Right kidney (tissue), 1 donor: ENCODE measurements at regions not wholly inside any gene's neighbourhood (a gene's known extent, or its start where the extent isn't known, plus 50 kb on each side); places are given as distances from the start of the nearest gene placed in this dataset.

ENCODE experiments used
- DNase-seq: peaks from one replicate; pipeline ENCODE4 v3.0.0-alpha.2; 2016

GRCh38 chr22:44442186-44442815, 55.7 kb downstream of the RTL6 start:
- no peak for DNase-seq

- no peak for DNase-seq
Measured at GRCh38 chr22:44441401-44442185, 56.4 kb downstream of the RTL6 start.

- no peak for DNase-seq
Measured at GRCh38 chr22:44440224-44441160, 57.5 kb downstream of the RTL6 start.

- no peak for DNase-seq
Measured at GRCh38 chr22:44439356-44440223, 58.4 kb downstream of the RTL6 start.

GRCh38 chr22:44438481-44439131, 59.4 kb downstream of the RTL6 start:
- no peak for DNase-seq

GRCh38 chr22:44438056-44438455, 60.0 kb downstream of the RTL6 start:
- DNase-seq: no peak

GRCh38 chr22:44437216-44438055, 60.6 kb downstream of the RTL6 start:
- no peak for DNase-seq

- DNase-seq: no peak
Measured at GRCh38 chr22:44436736-44437135, 61.3 kb downstream of the RTL6 start.

GRCh38 chr22:44431256-44431655, 66.8 kb downstream of the RTL6 start:
- no peak for DNase-seq

GRCh38 chr22:44430716-44431115, 67.3 kb downstream of the RTL6 start:
- no peak for DNase-seq

GRCh38 chr22:44429941-44430587, 68.0 kb downstream of the RTL6 start:
- no peak for DNase-seq

- DNase-seq: no peak
Measured at GRCh38 chr22:44428941-44429830, 68.8 kb downstream of the RTL6 start.

GRCh38 chr22:44427611-44428470, 70.2 kb downstream of the RTL6 start:
- DNase-seq: no peak

- DNase-seq: no peak
Measured at GRCh38 chr22:44426981-44427380, 71.1 kb downstream of the RTL6 start.

GRCh38 chr22:44425694-44426045, 72.4 kb downstream of the RTL6 start:
- DNase-seq: no peak

- no peak for DNase-seq
Measured at GRCh38 chr22:44424867-44425693, 73.0 kb downstream of the RTL6 start.

GRCh38 chr22:44424359-44424682, 73.7 kb downstream of the RTL6 start:
- no peak for DNase-seq
